ENCODE measurements at regions not wholly inside any gene's neighbourhood (a gene's known extent, or its start where the extent isn't known, plus 50 kb on each side); places are given as distances from the start of the nearest gene placed in this dataset.
"Not testable (repeated sequence)": the region's sequence is repeated elsewhere in the genome, so short reads cannot be mapped to it uniquely, and the experiment has no call there.

DNA sequence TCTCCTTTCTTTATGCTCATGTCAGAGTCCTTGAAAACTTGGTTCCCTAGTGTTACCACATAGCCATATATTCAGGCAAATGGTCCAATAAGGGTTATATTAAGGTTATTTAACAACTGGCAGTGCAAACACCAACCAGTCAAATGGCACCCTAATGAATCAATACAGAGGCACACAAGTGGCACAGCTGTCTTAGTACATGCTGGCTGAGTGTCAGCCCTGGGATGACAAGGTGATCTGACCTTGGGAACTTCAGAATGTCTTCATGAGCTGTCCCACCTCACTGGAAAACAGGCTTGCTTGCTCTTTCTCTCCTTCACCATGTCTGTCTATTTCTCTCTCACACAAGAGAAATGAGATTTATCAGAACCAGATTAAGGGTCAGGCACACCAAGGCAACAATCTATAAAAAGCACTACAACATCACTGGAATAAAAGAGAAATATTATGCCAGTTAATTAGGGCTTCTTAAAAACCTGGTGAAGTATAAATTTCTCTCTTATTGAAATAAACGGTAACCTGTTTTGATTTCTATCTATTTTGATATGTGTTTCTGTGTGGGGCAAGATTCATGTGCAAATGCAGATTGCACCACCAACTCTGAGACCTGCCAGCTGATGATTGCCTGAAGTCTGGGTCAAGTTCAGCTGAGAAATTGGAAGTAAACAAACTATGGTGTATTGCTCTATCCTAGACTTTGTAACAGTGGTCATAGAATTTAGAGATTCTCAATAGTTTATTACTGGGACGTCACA, 140.7 kb downstream of the SREK1 start:
- Mint-ChIP-seq H3K36me3 (no peaks in the 10 kb centered on the region), H3K27ac (no peak overlapping the region), H3K9me3 (no peaks in the 10 kb centered on the region), H3K4me3 (no peak overlapping the region), H3K27me3 (peaks cover 5% of the 10 kb centered on the region), H3K4me1 (no peaks in the 10 kb centered on the region)

DNA sequence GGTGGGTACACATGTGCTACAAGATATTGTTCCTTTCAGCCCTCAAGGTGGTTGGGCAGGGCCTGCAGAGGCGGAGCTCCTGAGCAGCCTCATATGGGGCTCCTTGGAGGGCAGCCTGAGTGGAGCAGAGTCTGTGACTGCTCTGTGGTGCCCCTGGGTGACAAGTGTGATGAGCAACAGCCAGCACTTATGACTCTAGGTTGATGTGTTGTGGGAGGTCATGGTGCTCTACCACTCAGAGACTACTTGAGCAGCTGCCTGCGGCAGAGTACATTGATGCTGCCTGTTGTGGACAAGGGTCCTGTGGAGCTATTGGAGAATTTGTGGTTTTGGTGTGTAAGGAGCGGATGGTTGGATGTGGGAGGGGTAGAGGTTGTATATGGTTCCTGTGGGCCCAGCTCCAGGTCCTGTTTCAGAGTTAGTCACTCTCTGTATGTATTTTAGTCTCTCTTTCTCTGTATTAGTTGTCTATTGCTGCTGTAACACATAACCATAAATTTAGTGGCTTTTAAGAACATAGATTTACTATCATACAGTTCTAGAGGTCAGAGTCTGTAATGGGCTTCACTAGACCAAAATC, 141.3 kb downstream of the SREK1 start:
- no peaks in the 10 kb centered on the region for H3K36me3 Mint-ChIP-seq
- no peaks in the 10 kb centered on the region for H3K9me3 Mint-ChIP-seq
- no peaks in the 10 kb centered on the region for H3K4me1 Mint-ChIP-seq
- no peak overlapping the region for H3K27ac Mint-ChIP-seq
- H3K27me3 Mint-ChIP-seq, result peaks cover 5% of the 10 kb centered on the region
- no peak overlapping the region for H3K4me3 Mint-ChIP-seq

DNA sequence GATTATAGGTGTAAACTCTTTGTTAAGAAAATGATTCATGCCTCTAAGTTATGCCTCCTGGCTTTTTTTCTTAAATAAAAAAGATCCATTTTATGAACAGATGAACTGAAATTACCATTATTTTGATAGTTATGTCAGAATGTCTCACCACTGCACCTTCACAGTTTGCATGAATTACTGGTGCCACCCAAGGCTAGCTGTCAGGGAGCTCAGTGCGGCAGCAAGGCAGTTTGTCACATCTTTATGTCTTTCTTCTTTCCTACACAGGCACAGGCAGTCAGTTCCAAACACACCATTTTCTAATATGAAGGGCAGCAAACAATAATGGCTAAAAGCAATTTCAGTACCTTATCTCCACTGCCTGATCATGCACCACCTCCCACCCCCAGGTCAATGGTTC, 147.7 kb downstream of the SREK1 start:
- no peak overlapping the region for H3K4me3 Mint-ChIP-seq
- no peak overlapping the region for H3K27ac Mint-ChIP-seq
- H3K4me1 Mint-ChIP-seq, result no peaks in the 10 kb centered on the region

DNA sequence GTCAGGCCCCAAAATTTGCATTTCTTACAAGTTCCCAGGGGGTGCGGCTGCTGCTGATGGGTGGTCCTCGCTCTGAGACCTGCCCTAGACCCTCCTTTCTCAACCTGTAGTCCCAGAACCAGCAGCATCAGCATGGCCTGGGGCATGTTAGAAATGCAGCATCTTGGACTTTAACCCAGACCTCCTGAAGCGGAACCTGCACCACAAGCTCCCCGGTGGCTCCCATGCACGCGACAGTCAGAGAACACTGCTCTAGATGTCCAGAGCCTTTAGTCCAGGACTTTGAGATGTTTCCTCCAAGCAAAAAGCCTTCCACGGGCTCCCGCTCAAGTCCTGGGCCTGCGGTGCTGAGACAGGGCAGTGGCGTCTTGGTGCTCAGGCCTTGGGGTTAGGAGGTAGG, 149.8 kb downstream of the SREK1 start:
- not testable (repeated sequence) for H3K4me3 Mint-ChIP-seq, H3K9me3 Mint-ChIP-seq, H3K36me3 Mint-ChIP-seq, H3K27ac Mint-ChIP-seq, H3K27me3 Mint-ChIP-seq, H3K4me1 Mint-ChIP-seq

More for the DNA sequence above, 147.7 kb downstream of the SREK1 start:
- Mint-ChIP-seq H3K27me3 (peaks cover 5% of the 10 kb centered on the region), H3K9me3 (no peaks in the 10 kb centered on the region), H3K36me3 (no peaks in the 10 kb centered on the region)

DNA sequence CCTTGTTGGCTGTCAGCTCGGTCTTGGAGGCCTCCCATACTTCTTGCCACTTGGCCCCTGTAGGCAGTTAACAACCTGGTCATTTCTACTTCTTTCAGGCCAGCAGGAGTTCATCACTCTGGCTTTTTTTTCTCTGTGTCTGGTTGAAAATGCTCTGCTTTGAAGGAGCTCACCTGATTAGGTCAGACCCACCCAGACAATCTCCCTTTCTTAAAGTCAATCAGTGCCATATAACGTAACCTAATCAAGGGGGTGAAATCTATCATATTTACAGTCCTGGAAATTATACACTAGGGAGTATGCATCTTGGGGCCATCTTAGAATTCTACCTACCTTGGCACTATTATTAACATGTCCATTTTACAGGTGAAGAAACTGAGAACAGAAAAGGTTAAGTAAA, 155.4 kb downstream of the SREK1 start:
- H3K27ac Mint-ChIP-seq, result no peak overlapping the region
- H3K4me3 Mint-ChIP-seq, result no peak overlapping the region
- H3K36me3 Mint-ChIP-seq, result no peaks in the 10 kb centered on the region
- peaks cover 2% of the 10 kb centered on the region for H3K27me3 Mint-ChIP-seq
- no peaks in the 10 kb centered on the region for H3K9me3 Mint-ChIP-seq
- no peaks in the 10 kb centered on the region for H3K4me1 Mint-ChIP-seq

DNA sequence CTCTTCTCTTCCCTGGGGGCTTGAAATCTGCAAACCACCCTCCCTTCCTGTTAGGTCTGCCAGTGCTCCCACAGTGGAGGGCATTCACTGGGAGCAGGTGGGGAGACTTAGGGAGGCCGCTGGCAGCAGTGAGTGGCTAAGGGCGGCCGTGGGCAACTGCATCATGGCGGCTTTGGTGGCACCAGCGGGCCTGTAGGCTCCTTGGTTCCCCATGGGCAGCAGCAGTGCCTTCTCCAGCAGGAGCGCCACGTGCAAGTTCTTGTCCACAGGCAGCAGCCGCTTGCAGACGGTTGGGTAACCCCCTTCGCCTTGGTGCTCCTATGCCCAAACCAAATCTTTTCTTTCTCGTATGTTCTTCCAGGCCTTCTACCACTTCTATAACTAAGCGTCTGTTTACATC, 158.2 kb downstream of the SREK1 start:
- Mint-ChIP-seq H3K27me3 (peaks cover 4% of the 10 kb centered on the region), H3K36me3 (no peaks in the 10 kb centered on the region), H3K27ac (no peak overlapping the region), H3K4me1 (no peaks in the 10 kb centered on the region), H3K4me3 (no peak overlapping the region), H3K9me3 (no peaks in the 10 kb centered on the region)

DNA sequence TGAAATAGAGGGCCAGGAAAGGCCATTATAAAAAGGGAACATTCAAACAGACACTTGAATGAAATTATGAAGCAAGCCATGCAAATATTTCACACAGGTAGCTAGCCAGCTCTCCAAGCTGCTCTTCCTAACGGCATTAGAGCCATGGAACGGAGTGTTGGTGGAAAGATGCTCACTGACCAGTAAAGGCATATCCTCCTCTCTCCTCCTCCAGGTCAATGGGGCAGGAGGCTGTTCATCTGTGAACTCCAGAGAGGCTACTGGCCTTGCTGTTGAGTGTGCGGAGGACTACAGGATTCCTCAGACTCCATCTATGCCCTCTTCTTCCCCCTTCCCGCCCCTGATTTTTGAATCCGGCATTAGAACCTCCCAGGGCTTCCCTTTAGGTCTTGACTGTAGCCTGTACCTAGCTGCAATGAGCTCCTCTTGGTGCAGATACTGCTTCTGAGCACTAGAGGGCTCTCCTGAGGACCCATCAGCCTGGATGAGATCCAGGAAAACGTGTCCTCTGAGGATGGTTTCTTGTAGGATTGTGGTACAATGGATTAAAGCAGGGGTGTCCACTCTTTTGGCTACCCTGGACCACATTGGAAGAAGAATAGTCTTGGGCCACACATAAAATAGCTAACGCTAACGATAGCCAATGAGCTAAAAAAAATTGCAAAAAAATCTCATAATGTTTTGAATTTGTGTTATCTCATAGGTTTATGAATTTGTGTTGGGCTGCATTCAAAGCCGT, 162.2 kb downstream of the SREK1 start:
- Mint-ChIP-seq H3K36me3 (no peaks in the 10 kb centered on the region), H3K27ac (no peak overlapping the region), H3K4me1 (peaks cover 5% of the 10 kb centered on the region), H3K4me3 (no peak overlapping the region), H3K9me3 (no peaks in the 10 kb centered on the region), H3K27me3 (peaks cover 4% of the 10 kb centered on the region)

DNA sequence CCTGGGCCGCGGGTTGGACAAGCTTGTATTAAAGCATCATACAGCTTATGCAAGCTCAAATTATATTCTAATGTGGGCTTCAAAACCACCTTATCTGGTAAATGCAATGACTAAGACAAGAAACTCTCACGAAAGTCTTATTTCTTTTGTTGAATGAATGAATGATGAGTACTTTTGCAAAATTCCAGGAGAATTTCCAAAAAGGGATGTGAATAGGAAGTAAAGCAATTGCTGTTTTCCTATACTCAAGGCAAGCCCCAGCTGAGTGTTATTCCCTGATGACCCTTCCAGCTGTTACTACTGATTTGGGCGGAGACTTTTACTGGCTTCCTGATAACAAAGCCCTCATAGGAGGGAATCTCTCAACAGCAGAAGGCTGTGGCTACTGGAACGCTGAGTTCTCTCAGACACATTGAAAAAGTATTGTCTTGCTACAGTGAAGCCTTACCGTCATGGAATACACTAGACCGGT, 162.8 kb downstream of the SREK1 start:
- H3K36me3 Mint-ChIP-seq, result no peaks in the 10 kb centered on the region
- no peak overlapping the region for H3K27ac Mint-ChIP-seq
- peaks cover 5% of the 10 kb centered on the region for H3K4me1 Mint-ChIP-seq
- H3K27me3 Mint-ChIP-seq, result peaks cover 4% of the 10 kb centered on the region
- H3K4me3 Mint-ChIP-seq, result no peak overlapping the region
- H3K9me3 Mint-ChIP-seq, result no peaks in the 10 kb centered on the region

DNA sequence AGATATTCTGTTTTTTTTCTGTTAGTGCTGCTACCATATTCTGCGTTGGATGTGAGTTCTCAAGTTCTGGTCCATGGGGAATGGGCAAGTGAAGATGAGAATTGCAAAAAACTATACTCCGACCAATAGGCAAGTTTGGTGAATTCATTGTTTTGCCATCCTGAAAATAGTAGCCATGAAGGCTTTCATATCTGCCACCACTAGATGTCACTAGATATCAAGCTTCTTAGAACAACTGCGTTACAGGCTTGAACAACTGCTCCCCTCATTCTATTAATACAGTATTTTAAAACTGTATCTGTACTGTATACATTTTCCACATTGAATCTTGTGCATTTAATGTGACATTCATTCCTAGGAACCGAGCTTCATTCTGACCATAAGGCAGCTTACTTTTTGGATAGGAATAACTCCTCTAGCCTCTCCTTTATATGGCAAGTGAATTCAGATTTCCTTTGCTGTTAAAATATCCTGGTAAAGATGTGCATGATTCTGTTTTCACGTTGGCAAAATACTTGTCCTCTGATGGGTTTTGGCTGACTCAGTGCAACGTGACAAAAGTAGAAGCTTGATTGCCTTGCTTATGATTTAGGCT, 163.6 kb downstream of the SREK1 start:
- no peak overlapping the region for H3K27ac Mint-ChIP-seq
- H3K9me3 Mint-ChIP-seq, result no peaks in the 10 kb centered on the region
- H3K4me1 Mint-ChIP-seq, result peaks cover 5% of the 10 kb centered on the region
- H3K36me3 Mint-ChIP-seq, result no peaks in the 10 kb centered on the region
- H3K4me3 Mint-ChIP-seq, result no peak overlapping the region
- H3K27me3 Mint-ChIP-seq, result peaks cover 2% of the 10 kb centered on the region

DNA sequence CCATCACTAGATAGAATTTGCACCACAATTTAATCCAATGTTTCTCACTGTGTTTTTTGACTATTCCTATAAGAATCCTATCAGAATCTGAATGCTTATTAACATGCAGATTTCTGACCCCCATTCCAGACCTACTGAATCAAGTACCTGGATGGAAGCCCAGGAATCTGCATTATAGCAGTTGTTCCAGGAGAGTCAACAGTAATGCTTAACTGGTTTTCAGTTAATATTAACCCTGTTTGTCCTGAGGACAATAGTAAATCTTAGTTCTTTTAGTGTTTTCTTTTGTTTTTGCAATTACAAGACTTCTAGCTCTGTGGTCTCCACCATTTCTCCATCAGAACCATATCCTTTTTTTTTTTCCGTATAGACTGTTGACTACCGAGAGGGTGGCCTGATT, 168.2 kb downstream of the SREK1 start:
- peaks cover 5% of the 10 kb centered on the region for H3K4me1 Mint-ChIP-seq
- H3K36me3 Mint-ChIP-seq, result peaks cover 4% of the 10 kb centered on the region
- H3K27ac Mint-ChIP-seq, result no peak overlapping the region
- no peak overlapping the region for H3K4me3 Mint-ChIP-seq
- H3K9me3 Mint-ChIP-seq, result peaks cover 7% of the 10 kb centered on the region
- H3K27me3 Mint-ChIP-seq, result peaks cover 11% of the 10 kb centered on the region

DNA sequence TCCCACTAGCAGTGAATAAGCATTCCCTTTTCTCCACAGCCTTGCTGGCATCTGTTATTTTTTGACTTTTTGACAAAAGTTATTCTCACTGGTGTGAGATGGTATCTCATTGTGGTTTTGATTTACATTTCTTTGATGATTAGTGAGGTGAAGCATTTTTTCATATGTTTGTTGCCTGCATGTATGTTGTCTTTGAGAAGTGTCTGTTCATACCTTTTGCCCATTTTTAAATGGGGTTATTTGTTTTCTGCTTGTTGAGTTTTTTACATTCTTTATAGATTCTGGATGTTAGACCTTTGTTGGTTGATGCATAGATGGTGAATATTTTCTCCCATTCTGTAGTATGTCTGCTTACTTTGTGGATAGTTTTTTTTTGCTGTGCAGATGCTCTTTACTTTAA, 171.7 kb downstream of the SREK1 start:
- H3K27ac Mint-ChIP-seq, result no peak overlapping the region
- no peaks in the 10 kb centered on the region for H3K4me1 Mint-ChIP-seq
- H3K36me3 Mint-ChIP-seq, result peaks cover 4% of the 10 kb centered on the region
- H3K4me3 Mint-ChIP-seq, result no peak overlapping the region
- H3K9me3 Mint-ChIP-seq, result peaks cover 7% of the 10 kb centered on the region
- peaks cover 13% of the 10 kb centered on the region for H3K27me3 Mint-ChIP-seq

DNA sequence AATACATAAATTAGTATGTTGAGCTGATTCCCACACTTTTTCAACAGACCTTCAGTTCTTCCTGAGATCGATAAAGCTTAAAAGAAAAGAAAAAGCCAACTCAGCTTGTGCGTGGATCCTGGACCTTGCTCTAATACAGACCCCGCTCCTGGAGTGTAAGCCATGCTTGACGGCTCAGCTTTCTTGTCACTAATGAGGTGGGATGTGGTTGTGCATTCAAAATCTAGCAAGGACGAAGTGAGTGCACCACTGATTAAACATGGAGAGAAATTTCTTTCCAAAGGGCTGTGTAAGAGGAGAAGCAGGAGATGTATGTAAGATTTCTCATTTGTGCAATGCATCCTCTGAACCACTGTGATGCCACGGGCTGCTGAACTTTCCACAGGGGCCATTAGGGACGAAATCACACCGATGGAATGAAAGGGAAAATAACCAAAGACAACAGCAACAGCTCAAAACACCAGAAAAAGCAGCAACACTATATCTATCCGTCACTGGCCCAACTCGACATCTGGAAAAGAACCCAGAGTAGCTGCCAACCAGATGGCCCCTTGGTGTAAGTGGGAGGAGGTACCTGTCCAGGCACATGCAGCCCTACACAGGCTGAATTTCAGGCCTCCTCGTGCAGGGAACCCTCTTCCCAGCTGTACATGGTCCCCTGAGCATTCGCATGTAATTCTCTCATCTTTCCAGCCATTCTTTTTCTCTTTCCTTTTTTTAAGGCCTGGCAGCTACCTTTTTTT, 178.9 kb downstream of the SREK1 start:
- Mint-ChIP-seq H3K4me1 (no peaks in the 10 kb centered on the region), H3K36me3 (no peaks in the 10 kb centered on the region), H3K4me3 (no peak overlapping the region), H3K9me3 (no peaks in the 10 kb centered on the region), H3K27ac (no peak overlapping the region), H3K27me3 (peaks cover 5% of the 10 kb centered on the region)

DNA sequence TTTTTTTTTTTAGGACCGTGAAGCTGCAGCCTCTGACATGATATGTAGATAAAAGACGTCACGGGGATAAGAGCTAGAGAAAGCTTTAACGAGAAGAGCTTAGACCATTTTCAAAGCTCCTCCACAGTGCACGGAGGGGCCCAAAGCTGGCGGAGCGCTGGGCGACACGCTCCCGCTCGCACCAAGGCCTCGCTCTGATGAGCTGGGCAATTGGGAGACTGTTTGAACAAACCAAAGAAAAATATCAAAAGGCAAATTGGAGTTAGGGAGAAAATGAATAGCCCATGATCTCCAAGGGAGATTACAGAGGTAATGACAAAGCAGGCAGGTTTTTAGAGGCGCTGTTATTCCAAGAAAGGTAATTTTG, 179.4 kb downstream of the SREK1 start:
- Mint-ChIP-seq H3K27me3 (peaks cover 5% of the 10 kb centered on the region), H3K4me1 (no peaks in the 10 kb centered on the region), H3K4me3 (no peak overlapping the region), H3K27ac (no peak overlapping the region), H3K36me3 (no peaks in the 10 kb centered on the region), H3K9me3 (no peaks in the 10 kb centered on the region)

DNA sequence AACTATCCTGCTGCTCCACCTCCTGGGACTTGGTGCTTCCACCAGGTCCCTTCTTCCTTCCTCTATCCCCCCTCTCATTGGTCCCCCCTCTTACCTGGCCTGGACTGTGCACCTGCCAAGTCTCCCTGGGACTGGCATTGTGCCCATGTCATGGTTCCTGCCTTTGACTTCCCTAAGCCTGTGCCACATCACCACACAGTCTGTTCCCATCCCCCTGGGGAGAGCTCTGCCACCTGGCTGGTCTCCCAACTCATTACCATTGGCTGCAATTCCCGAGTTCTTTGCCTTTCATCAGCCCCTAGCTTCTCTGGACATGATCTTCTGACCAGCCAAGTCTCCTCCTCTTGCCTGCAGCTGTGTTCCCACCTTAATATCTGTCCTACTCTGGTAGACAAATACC, 180.3 kb downstream of the SREK1 start:
- Mint-ChIP-seq H3K27me3 (peaks cover 3% of the 10 kb centered on the region), H3K27ac (no peak overlapping the region), H3K9me3 (no peaks in the 10 kb centered on the region)

DNA sequence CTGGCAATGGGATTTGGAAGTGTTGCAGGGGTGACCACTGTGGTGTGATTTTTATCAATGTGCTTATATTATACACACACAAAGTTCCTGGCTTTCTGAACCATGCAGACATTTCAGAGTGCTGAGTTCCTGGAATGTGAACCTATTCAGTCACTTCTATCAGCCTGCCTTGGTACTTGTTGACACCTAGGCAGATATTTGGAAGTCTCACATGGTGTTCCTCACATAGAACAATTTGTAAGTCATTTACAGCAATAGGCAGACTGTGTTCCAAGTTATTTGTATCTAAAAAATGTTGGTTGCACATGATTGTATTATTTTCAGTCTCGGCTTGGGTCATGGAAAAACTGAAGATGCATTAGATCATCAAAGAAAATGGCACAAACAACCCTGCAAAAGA, 182.2 kb downstream of the SREK1 start:
- H3K9me3 Mint-ChIP-seq, result no peaks in the 10 kb centered on the region
- peaks cover 5% of the 10 kb centered on the region for H3K4me1 Mint-ChIP-seq
- H3K27ac Mint-ChIP-seq, result no peak overlapping the region
- peaks cover 2% of the 10 kb centered on the region for H3K27me3 Mint-ChIP-seq
- H3K4me3 Mint-ChIP-seq, result no peak overlapping the region
- H3K36me3 Mint-ChIP-seq, result no peaks in the 10 kb centered on the region

More for the DNA sequence above, 180.3 kb downstream of the SREK1 start:
- no peaks in the 10 kb centered on the region for H3K36me3 Mint-ChIP-seq
- H3K4me1 Mint-ChIP-seq, result peaks cover 2% of the 10 kb centered on the region
- no peak overlapping the region for H3K4me3 Mint-ChIP-seq
